ENCODE measurements at regions not wholly inside any gene's neighbourhood (a gene's known extent, or its start where the extent isn't known, plus 50 kb on each side); places are given as distances from the start of the nearest gene placed in this dataset.

GRCh38 chr2:220065581-220065980 is 438.2 kb downstream of the SLC4A3 start:
- no peak overlapping the region for H3K4me3 ChIP-seq (ENCODE audit: low read length, poor library complexity, severe bottlenecking)
- H3K9me3 ChIP-seq (ENCODE audit: insufficient read depth, low read depth, low read length): no peaks in the 10 kb centered on the region
- no peaks in the 10 kb centered on the region for H3K9me2 ChIP-seq (replicated peaks; ENCODE audit: low read depth, low read length)
- no peaks in the 10 kb centered on the region for H4K20me1 ChIP-seq (ENCODE audit: insufficient read depth, low read length, poor library complexity, severe bottlenecking)
- TF ChIP-seq CTCF (conservative IDR thresholded peaks at IDR 0.05; ENCODE audit: low read length) (no peak), EZH2phosphoT487 (IDR thresholded peaks at IDR 0.05; ENCODE audit: borderline replicate concordance) (no peak)
- no peaks in the 10 kb centered on the region for H3K27me3 ChIP-seq (ENCODE audit: insufficient read depth, low read length, poor library complexity, severe bottlenecking)
- H3K36me3 ChIP-seq (ENCODE audit: insufficient read depth, low read length): no peaks in the 10 kb centered on the region
- H3K4me2 ChIP-seq (ENCODE audit: low read depth, low read length, poor library complexity, severe bottlenecking): no peak overlapping the region
- no peak overlapping the region for H3K9ac ChIP-seq (ENCODE audit: low read depth, low read length, poor library complexity, severe bottlenecking)
- no peaks in the 10 kb centered on the region for H3K4me1 ChIP-seq (ENCODE audit: insufficient read depth, low read length, poor library complexity, severe bottlenecking)
- no peaks in the 10 kb centered on the region for H3K79me2 ChIP-seq (ENCODE audit: insufficient read depth, low read length)
- H3F3A ChIP-seq (ENCODE audit: low read depth): no peaks in the 10 kb centered on the region
- no peak overlapping the region for H2AFZ ChIP-seq (ENCODE audit: low read length)

- H4K20me1 ChIP-seq (ENCODE audit: insufficient read depth, low read length, poor library complexity, severe bottlenecking): no peaks in the 10 kb centered on the region
- H3F3A ChIP-seq (ENCODE audit: low read depth): no peaks in the 10 kb centered on the region
- H3K4me3 ChIP-seq (ENCODE audit: low read length, poor library complexity, severe bottlenecking): no peak overlapping the region
- no peak for TF ChIP-seq EZH2phosphoT487 (IDR thresholded peaks at IDR 0.05; ENCODE audit: borderline replicate concordance)
- TF ChIP-seq CTCF (conservative IDR thresholded peaks at IDR 0.05; ENCODE audit: low read length): no peak
- H3K9ac ChIP-seq (ENCODE audit: low read depth, low read length, poor library complexity, severe bottlenecking): no peak overlapping the region
- H3K4me1 ChIP-seq (ENCODE audit: insufficient read depth, low read length, poor library complexity, severe bottlenecking): no peaks in the 10 kb centered on the region
- H2AFZ ChIP-seq (ENCODE audit: low read length): no peak overlapping the region
- no peak overlapping the region for H3K4me2 ChIP-seq (ENCODE audit: low read depth, low read length, poor library complexity, severe bottlenecking)
- no peaks in the 10 kb centered on the region for H3K27me3 ChIP-seq (ENCODE audit: insufficient read depth, low read length, poor library complexity, severe bottlenecking)
- H3K79me2 ChIP-seq (ENCODE audit: insufficient read depth, low read length): no peaks in the 10 kb centered on the region
- H3K9me3 ChIP-seq (ENCODE audit: insufficient read depth, low read depth, low read length): no peaks in the 10 kb centered on the region
- no peaks in the 10 kb centered on the region for H3K36me3 ChIP-seq (ENCODE audit: insufficient read depth, low read length)
- H3K9me2 ChIP-seq (replicated peaks; ENCODE audit: low read depth, low read length): no peaks in the 10 kb centered on the region
These were observed 441.4 kb downstream of the SLC4A3 start for GRCh38 chr2:220068846-220069245.

GRCh38 chr2:220070349-220070748 is 442.9 kb downstream of the SLC4A3 start:
- Histone ChIP-seq H3K9me3 (ENCODE audit: insufficient read depth, low read depth, low read length) (no peaks in the 10 kb centered on the region), H3K27me3 (ENCODE audit: insufficient read depth, low read length, poor library complexity, severe bottlenecking) (no peaks in the 10 kb centered on the region), H3K79me2 (ENCODE audit: insufficient read depth, low read length) (no peaks in the 10 kb centered on the region), H2AFZ (ENCODE audit: low read length) (no peak overlapping the region), H3K9ac (ENCODE audit: low read depth, low read length, poor library complexity, severe bottlenecking) (no peak overlapping the region), H3K4me3 (ENCODE audit: low read length, poor library complexity, severe bottlenecking) (no peak overlapping the region), H3K9me2 (replicated peaks; ENCODE audit: low read depth, low read length) (no peaks in the 10 kb centered on the region), H4K20me1 (ENCODE audit: insufficient read depth, low read length, poor library complexity, severe bottlenecking) (no peaks in the 10 kb centered on the region), H3K36me3 (ENCODE audit: insufficient read depth, low read length) (no peaks in the 10 kb centered on the region), H3K4me1 (ENCODE audit: insufficient read depth, low read length, poor library complexity, severe bottlenecking) (no peaks in the 10 kb centered on the region), H3K4me2 (ENCODE audit: low read depth, low read length, poor library complexity, severe bottlenecking) (no peak overlapping the region), H3F3A (ENCODE audit: low read depth) (no peaks in the 10 kb centered on the region)
- TF ChIP-seq EZH2phosphoT487 (IDR thresholded peaks at IDR 0.05; ENCODE audit: borderline replicate concordance): no peak
- TF ChIP-seq CTCF (conservative IDR thresholded peaks at IDR 0.05; ENCODE audit: low read length): no peak

Data from Loucy (cell line).